HUES6 (cell line): ENCODE measurements at regions not wholly inside any gene's neighbourhood (a gene's known extent, or its start where the extent isn't known, plus 50 kb on each side); places are given as distances from the start of the nearest gene placed in this dataset.

Experiments
- H3K27ac ChIP-seq: 2 replicates; pipeline ENCODE4 v1.7.0; 2013; ENCODE audit warnings: low read depth, mild to moderate bottlenecking, low read length, inconsistent platforms
- H3K27me3 ChIP-seq: 2 replicates; pipeline ENCODE4 v1.6.1; 2013; ENCODE audit warnings: low read length; ENCODE audit not compliant: control insufficient read depth, insufficient read depth
- H3K36me3 ChIP-seq: 2 replicates; pipeline ENCODE4 v1.6.1; 2013; ENCODE audit warnings: low read length; ENCODE audit not compliant: control insufficient read depth, insufficient read depth
- H3K4me1 ChIP-seq: 2 replicates; pipeline ENCODE4 v1.6.1; 2013; ENCODE audit warnings: low read length; ENCODE audit not compliant: control insufficient read depth, insufficient read depth
- H3K4me3 ChIP-seq: 2 replicates; pipeline ENCODE4 v1.5.1; 2013; ENCODE audit warnings: low read depth, low read length
- H3K9ac ChIP-seq: one replicate; pipeline ENCODE4 v1.6.1; 2013; ENCODE audit warnings: mild to moderate bottlenecking, low read length
- H3K9me3 ChIP-seq: 2 replicates; pipeline ENCODE4 v1.6.1; 2013; ENCODE audit warnings: low read depth, low read length; ENCODE audit not compliant: control insufficient read depth, insufficient read depth

- no peaks in the 10 kb centered on the region for H3K36me3 ChIP-seq
- peaks cover 9% of the 10 kb centered on the region; the same call in 1 of the 2 replicates for H3K4me1 ChIP-seq
- H3K27me3 ChIP-seq: no peaks in the 10 kb centered on the region
- H3K4me3 ChIP-seq: no peak overlapping the region
- 0 out of 2 replicates have a peak, but pooled peaks cover 3% of the 10 kb centered on the region for H3K9me3 ChIP-seq
- H3K27ac ChIP-seq: no peak overlapping the region
- H3K9ac ChIP-seq: no peak overlapping the region
Measured at GRCh38 chr14:49946320-49947141, 53.6 kb downstream of the ARF6 start.

- no peaks in the 10 kb centered on the region for H3K36me3 ChIP-seq
- H3K27ac ChIP-seq: no peak overlapping the region
- no peak overlapping the region for H3K9ac ChIP-seq
- 0 out of 2 replicates have a peak, but pooled peaks cover 3% of the 10 kb centered on the region for H3K9me3 ChIP-seq
- H3K4me1 ChIP-seq: peaks cover 9% of the 10 kb centered on the region; the same call in 1 of the 2 replicates
- H3K4me3 ChIP-seq: no peak overlapping the region
- H3K27me3 ChIP-seq: no peaks in the 10 kb centered on the region
Measured at GRCh38 chr14:49947506-49947905, 54.6 kb downstream of the ARF6 start.

- no peak overlapping the region for H3K4me3 ChIP-seq
- H3K9ac ChIP-seq: no peak overlapping the region
- no peak overlapping the region for H3K27ac ChIP-seq
- H3K27me3 ChIP-seq: no peaks in the 10 kb centered on the region
- H3K9me3 ChIP-seq: no peaks in the 10 kb centered on the region
- peaks cover 7% of the 10 kb centered on the region; the same call in 1 of the 2 replicates for H3K4me1 ChIP-seq
- H3K36me3 ChIP-seq: no peaks in the 10 kb centered on the region
Measured at GRCh38 chr14:49950275-49951228, 57.7 kb downstream of the ARF6 start.

- H3K9me3 ChIP-seq: no peaks in the 10 kb centered on the region
- H3K4me3 ChIP-seq: no peak overlapping the region
- H3K36me3 ChIP-seq: no peaks in the 10 kb centered on the region
- no peak overlapping the region for H3K9ac ChIP-seq
- no peaks in the 10 kb centered on the region for H3K27me3 ChIP-seq
- H3K4me1 ChIP-seq: 0 out of 2 replicates have a peak, but pooled peaks cover 5% of the 10 kb centered on the region
- H3K27ac ChIP-seq: no peak overlapping the region
Measured at GRCh38 chr14:49951229-49951607, 58.3 kb downstream of the ARF6 start.

GRCh38 chr14:49951691-49952345 is 58.9 kb downstream of the ARF6 start:
- no peak overlapping the region for H3K27ac ChIP-seq
- H3K36me3 ChIP-seq: no peaks in the 10 kb centered on the region
- H3K27me3 ChIP-seq: no peaks in the 10 kb centered on the region
- H3K4me3 ChIP-seq: no peak overlapping the region
- H3K4me1 ChIP-seq: no peaks in the 10 kb centered on the region
- H3K9me3 ChIP-seq: no peaks in the 10 kb centered on the region
- no peak overlapping the region for H3K9ac ChIP-seq

- Histone ChIP-seq H3K4me1 (no peaks in the 10 kb centered on the region), H3K9me3 (no peaks in the 10 kb centered on the region), H3K27ac (no peak overlapping the region), H3K4me3 (no peak overlapping the region), H3K36me3 (no peaks in the 10 kb centered on the region), H3K9ac (no peak overlapping the region), H3K27me3 (no peaks in the 10 kb centered on the region)
Measured at GRCh38 chr14:49953196-49953595, 60.3 kb downstream of the ARF6 start.

GRCh38 chr14:49954171-49954631 is 61.3 kb downstream of the ARF6 start:
- H3K4me3 ChIP-seq: no peak overlapping the region
- H3K9ac ChIP-seq: no peak overlapping the region
- no peaks in the 10 kb centered on the region for H3K9me3 ChIP-seq
- H3K4me1 ChIP-seq: no peaks in the 10 kb centered on the region
- no peak overlapping the region for H3K27ac ChIP-seq
- H3K27me3 ChIP-seq: no peaks in the 10 kb centered on the region
- H3K36me3 ChIP-seq: no peaks in the 10 kb centered on the region

GRCh38 chr14:49955024-49955423 is 62.1 kb downstream of the ARF6 start:
- no peak overlapping the region for H3K9ac ChIP-seq
- H3K4me3 ChIP-seq: no peak overlapping the region
- H3K27me3 ChIP-seq: no peaks in the 10 kb centered on the region
- H3K36me3 ChIP-seq: no peaks in the 10 kb centered on the region
- no peak overlapping the region for H3K27ac ChIP-seq
- no peaks in the 10 kb centered on the region for H3K4me1 ChIP-seq
- no peaks in the 10 kb centered on the region for H3K9me3 ChIP-seq

GRCh38 chr14:49957089-49957852 is 64.4 kb downstream of the ARF6 start:
- Histone ChIP-seq H3K27me3 (no peaks in the 10 kb centered on the region), H3K4me1 (no peaks in the 10 kb centered on the region), H3K36me3 (no peaks in the 10 kb centered on the region), H3K4me3 (no peak overlapping the region), H3K27ac (no peak overlapping the region), H3K9ac (no peak overlapping the region), H3K9me3 (no peaks in the 10 kb centered on the region)

GRCh38 chr14:49959822-49960408 is 67.0 kb downstream of the ARF6 start:
- no peak overlapping the region for H3K27ac ChIP-seq

More at GRCh38 chr14:49959822-49960408, 67.0 kb downstream of the ARF6 start:
- Histone ChIP-seq H3K27me3 (no peaks in the 10 kb centered on the region), H3K9me3 (no peaks in the 10 kb centered on the region), H3K36me3 (no peaks in the 10 kb centered on the region), H3K4me3 (no peak overlapping the region), H3K4me1 (no peaks in the 10 kb centered on the region), H3K9ac (no peak overlapping the region)
